Upper lobe of left lung (tissue), 4 donors: ENCODE measurements at regions not wholly inside any gene's neighbourhood (a gene's known extent, or its start where the extent isn't known, plus 50 kb on each side); places are given as distances from the start of the nearest gene placed in this dataset.

ENCODE experiments used
- CTCF ChIP-seq, 6 experiments: fragments of 450-650 bp in 4 of 6; fragments of 200-600 bp in 2 of 6; sonication (generic) in 2 of 6; IDR thresholded peaks; one replicate each; pipeline ENCODE4 v1.5.1; 2016 to 2019; ENCODE audit warnings: antibody characterized with exemption in 6 of 6
- EP300 ChIP-seq, 4 donors: sonication (generic); formaldehyde crosslinking; IDR thresholded peaks; one replicate each; pipeline ENCODE4 v1.5.1; 2017; ENCODE audit warnings: antibody characterized with exemption in 4 of 4, control low read depth in 2 of 4
- POLR2A ChIP-seq, 4 donors: fragments of 450-650 bp; IDR thresholded peaks; one replicate each; pipeline ENCODE4 v1.5.1; 2016 to 2017; ENCODE audit warnings: antibody characterized with exemption in 4 of 4, mild to moderate bottlenecking in 2 of 4

DNA sequence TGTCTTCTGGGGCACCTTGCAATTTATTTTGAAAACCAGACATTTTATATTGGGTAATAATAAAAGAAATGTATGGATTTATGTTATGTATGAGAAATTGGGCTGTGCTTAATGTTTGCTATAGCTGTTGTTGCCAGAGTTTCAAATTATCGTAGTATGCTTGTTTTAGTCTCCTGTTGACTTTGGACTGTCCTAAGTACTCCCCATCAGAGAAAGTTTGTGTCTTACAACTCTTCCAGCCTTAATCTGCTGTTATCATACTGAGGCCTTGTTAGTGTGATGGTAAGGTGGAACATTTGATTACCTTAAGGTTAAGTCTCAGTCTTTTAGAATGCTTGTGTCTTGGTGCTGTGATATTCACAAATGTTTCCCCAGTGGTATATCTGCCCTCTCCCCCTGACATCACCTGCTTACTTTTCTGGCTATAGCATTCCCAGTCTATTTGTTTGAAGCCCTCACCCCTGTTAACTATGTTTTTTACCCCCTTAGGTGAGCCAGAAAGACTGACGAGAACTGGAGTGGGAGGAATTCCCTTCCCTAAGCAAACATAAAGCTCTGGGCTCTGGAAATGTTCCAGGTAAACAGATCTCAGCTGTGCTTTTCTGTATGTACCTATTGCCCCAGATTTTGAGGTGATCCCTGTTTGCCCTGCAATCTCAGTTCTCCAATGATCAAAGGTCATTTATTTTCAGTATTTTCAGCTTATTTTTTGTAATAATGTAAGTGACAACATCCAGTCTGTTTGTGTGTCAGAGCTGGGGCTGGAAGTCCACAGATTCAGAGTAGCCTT lies 581.1 kb upstream of the CITED2 start:
- TF ChIP-seq CTCF (IDR thresholded peaks at IDR 0.05), result no peak
- TF ChIP-seq EP300 (IDR thresholded peaks at IDR 0.05), result no peak
- TF ChIP-seq POLR2A (IDR thresholded peaks at IDR 0.05), result no peak
